SK-N-MC (cell line): ENCODE measurements at regions not wholly inside any gene's neighbourhood (a gene's known extent, or its start where the extent isn't known, plus 50 kb on each side); places are given as distances from the start of the nearest gene placed in this dataset.

Experiments
- EZH2 ChIP-seq: fragments of 200-600 bp; sonication (generic); IDR thresholded peaks from one replicate; pipeline ENCODE4 v1.6.1; 2017; ENCODE audit warnings: antibody characterized with exemption
- POLR2AphosphoS5 ChIP-seq: IDR thresholded peaks from 2 replicates; pipeline ENCODE4 v1.6.1; 2012; ENCODE audit warnings: mild to moderate bottlenecking, low read depth, low read length, borderline replicate concordance

- TF ChIP-seq EZH2 (no peak), POLR2AphosphoS5 (no peak)
These were observed 176.4 kb upstream of the CHST9 start for GRCh38 chr18:27361477-27361876.
